ENCODE measurements at regions not wholly inside any gene's neighbourhood (a gene's known extent, or its start where the extent isn't known, plus 50 kb on each side); places are given as distances from the start of the nearest gene placed in this dataset.

DNA sequence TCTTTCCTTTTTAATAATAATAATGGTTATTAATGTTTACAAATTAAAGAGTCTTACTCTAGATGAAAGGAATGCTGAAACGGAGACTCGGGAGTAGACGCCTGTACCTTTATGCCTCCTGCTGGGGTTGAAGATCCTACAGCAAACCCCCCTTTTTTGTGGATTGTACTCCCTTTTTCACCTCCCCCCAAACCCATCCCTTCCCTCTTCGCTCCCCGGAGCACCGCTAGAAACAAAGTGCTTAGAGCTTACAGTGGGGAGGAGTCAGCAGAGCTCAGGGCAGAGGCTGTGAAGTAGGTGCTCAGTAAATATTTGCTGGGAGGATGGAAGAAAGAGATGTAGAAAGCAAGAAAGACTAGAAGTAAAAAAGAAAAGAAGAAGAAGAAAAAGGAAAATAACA lies 169.7 kb downstream of the NXPE2 start:
- TF ChIP-seq, protein P1, sequence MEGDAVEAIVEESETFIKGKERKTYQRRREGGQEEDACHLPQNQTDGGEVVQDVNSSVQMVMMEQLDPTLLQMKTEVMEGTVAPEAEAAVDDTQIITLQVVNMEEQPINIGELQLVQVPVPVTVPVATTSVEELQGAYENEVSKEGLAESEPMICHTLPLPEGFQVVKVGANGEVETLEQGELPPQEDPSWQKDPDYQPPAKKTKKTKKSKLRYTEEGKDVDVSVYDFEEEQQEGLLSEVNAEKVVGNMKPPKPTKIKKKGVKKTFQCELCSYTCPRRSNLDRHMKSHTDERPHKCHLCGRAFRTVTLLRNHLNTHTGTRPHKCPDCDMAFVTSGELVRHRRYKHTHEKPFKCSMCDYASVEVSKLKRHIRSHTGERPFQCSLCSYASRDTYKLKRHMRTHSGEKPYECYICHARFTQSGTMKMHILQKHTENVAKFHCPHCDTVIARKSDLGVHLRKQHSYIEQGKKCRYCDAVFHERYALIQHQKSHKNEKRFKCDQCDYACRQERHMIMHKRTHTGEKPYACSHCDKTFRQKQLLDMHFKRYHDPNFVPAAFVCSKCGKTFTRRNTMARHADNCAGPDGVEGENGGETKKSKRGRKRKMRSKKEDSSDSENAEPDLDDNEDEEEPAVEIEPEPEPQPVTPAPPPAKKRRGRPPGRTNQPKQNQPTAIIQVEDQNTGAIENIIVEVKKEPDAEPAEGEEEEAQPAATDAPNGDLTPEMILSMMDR (IDR thresholded peaks at IDR 0.05): no peak
- TF ChIP-seq POLR2A (IDR thresholded peaks at IDR 0.05): no peak

All from testis (tissue), 2 donors.